ENCODE measurements at regions not wholly inside any gene's neighbourhood (a gene's known extent, or its start where the extent isn't known, plus 50 kb on each side); places are given as distances from the start of the nearest gene placed in this dataset.

GRCh38 chr17:77315551-77316190, 174.9 kb downstream of the SEC14L1 start:
- TF ChIP-seq TCF12 (IDR thresholded peaks at IDR 0.05; ENCODE audit: low read depth) (no peak), EGR1 (IDR thresholded peaks at IDR 0.05) (no peak), TEAD4 (IDR thresholded peaks at IDR 0.05) (no peak)

Data from Ishikawa (cell line).